CD4-positive, alpha-beta T cell treated with Interferon alpha-2 for 1 hour (primary cell): ENCODE measurements at regions not wholly inside any gene's neighbourhood (a gene's known extent, or its start where the extent isn't known, plus 50 kb on each side); places are given as distances from the start of the nearest gene placed in this dataset.

Source experiments
- DNase-seq, 2 donors: peaks; one replicate each; pipeline ENCODE4 v3.0.0-alpha.2; 2020 to 2022

- DNase-seq, result no peak
These were observed 224.2 kb downstream of the CLIC5 start for GRCh38 chr6:45791211-45792168.

DNA sequence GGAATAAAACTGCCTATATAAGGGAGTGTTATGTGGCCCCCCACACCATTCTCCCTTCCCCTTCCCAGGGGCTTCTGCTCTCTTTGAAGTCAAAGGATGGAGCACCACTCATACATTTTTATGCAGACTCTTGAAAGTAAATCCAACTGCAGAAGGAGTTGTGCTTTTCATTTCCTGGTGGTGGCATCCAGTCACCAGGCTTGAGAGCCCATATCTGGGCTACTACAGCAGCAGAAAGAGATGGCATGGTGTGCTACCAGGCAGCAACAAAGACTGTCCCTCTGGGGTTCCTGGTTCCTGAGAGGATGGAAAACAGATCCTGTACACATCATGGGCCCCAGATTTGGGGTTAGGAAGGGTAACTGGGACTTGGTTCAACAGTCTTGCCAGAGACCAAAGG is 226.4 kb downstream of the CLIC5 start:
- DNase-seq, result no peak

DNA sequence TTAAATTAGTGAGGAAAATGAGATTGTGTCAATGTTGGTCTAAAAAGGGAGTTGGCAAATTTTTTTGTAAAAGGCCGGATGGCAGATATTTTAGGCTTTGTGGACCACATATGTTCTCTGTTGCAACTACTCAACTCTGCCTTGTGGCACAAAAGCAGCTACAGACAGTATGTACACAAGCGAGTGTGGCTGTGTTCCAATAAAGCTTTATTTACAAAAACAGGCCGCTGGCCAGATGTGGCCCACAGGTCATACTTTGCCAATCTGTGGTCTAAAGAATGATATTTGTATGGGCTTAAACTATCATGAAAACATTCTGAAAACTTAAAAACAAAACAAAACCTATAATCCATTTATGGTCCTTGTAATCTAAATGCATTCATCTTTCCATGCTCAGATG is 228.3 kb downstream of the CLIC5 start:
- DNase-seq, result no peak

DNA sequence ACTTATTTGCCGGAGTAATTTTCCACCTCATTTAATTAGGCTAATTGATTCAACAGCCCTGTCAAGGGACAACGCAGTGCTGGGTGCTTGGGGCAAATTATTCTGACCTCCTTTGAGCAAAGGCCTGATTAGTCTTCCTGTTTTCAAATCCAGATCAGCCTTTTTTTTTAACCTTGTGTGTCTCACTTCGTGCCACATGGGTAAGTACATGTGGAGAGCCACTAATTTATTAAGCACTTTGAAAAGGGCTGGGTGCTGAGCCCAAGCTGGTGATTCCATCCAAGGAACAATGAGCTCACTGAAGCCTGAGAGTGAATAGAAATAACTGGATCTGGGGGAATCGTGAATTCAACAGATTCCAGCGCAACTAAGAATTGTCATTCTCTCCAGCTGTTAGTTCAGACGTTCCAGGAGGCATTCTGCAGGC is 229.3 kb downstream of the CLIC5 start:
- DNase-seq, result no peak

DNA sequence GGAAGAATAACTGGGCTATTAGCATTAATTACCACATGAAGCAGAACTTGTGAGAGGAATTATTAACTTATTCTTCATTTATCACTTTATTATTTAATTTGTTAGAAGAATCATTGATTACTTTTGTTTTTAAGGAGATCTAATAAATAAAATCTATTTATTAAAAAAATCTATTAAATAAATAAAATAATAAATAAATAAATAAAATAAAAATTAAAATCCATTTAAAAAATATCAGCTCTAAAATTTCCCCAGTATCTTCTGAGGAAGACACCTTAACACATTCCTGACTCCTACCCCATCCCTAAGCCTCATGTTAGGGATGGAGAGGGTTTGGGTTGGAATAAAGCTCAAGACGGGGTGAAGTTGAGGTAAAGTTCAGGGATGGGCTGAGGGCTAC is 231.4 kb downstream of the CLIC5 start:
- no peak for DNase-seq

- no peak for DNase-seq
These were observed 231.9 kb downstream of the CLIC5 start for GRCh38 chr6:45783716-45784115.

GRCh38 chr6:45781890-45782289 is 233.8 kb downstream of the CLIC5 start:
- no peak for DNase-seq

DNA sequence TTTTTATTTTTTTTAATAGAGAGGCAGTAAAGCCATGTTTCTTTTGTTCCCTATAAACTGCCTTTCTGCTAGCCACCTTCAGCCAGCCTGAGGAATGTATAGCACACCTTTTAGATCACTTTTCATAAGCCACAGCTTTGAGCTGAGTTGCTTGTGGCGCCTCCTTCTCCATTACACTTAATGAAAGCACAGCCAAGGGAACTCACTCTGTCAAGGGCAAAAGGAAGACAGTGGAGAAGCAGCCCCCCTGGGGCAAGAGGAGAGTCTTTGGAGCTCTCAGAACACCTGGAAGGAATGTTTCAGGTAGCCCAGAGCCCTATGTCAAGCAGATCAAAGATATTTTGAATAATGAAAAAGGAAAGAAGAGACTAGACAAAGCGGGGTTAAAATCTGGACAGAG is 235.1 kb downstream of the CLIC5 start:
- DNase-seq, result no peak

DNA sequence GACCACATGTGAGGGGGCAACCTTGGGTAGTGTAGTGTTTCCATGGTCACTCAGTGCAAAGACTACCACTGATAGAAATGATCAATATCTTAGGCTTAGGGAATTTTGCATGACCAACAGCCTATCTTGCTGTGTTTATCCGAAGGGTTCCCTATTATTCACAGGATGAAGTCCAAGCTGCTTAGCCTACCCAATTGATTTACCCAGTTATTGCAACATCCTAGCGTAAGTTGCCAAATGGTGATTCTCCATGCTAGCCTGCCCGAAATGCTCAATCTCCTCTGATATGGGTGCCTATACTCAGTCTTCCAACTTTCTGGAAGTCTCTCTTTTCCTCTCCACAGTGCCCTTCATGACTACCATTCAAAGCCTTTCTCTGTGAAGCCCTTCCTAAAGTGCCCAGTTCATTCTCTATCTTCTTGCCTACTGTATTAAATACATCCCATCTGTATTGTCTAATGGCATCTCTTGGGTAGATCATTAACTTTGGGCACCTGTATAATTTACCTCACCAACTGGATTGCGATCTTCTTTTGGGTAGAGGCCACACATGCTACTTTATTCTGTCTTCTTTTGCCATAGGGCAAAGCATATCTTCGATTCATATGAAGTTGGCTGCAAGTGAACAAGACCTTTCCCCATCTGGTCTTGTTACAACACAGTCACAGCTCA is 240.5 kb downstream of the CLIC5 start:
- no peak for DNase-seq

- DNase-seq, result no peak
These were observed 241.8 kb downstream of the CLIC5 start for GRCh38 chr6:45773906-45774305.

DNA sequence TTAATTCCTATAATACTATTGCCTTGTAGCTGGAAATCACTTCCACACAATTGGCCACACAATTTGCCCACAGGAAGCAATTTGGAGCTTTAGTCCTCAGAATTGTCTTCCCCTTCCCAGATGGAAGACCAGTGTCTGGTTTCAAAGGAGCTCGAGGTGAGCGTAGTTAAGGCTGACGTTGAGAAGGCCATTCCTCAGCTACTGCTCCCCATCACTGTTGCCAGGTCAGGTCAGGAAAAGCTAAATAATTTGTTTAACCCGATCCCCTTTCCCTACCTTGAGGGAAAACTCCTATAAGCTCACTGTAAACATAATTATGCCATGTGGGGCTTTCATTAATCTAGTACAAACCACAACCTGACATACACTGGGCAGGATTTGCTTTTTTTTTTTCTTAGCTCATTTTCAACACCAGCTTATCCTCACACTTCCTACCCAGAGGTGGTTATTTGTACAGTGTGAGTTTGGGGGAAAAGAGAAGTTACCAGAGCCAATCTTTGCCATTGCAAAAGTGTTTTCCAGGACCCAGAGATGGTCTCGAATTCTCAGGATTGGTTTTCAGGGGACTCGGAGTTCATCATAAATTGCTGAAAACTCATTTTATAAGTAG is 242.7 kb downstream of the CLIC5 start:
- no peak for DNase-seq

DNA sequence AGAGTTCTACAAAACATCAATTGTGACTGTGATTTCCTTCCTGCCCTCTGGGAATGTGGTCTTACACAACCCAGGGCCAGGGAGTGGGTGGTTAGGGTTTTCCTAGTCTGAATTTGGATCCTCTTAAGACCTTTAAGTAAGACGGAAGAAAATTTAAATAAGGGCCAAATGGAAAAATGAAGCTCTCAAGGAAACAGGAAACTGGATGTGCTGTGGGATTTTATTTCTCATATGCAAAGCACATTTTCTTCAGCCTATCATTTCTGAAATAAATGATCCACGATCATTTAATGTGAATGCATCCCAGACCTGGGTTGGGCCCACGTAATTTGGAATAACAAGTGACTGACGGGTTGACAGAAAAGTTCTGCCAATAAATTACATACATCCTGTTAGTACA is 243.6 kb downstream of the CLIC5 start:
- no peak for DNase-seq

DNA sequence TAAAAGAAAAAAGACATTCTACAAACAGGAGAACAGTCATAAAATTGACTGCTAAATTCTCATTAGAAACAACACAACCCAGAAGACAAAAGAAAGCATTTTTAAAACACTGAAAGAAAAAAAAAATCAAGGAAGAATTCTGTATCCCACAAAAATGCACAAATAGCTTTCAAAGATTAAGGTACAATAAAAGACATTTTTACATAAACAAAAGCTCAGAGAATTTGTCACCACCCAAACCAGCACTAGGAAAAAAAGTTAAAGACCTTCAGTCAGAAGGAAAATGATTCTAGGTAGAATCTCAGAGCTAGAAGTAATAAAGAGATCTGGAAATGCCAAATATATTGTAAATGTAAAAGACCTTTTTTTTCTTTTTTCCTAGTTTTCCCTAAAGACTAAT is 252.4 kb downstream of the CLIC5 start:
- no peak for DNase-seq

GRCh38 chr6:45759472-45759810 is 256.2 kb downstream of the CLIC5 start:
- no peak for DNase-seq

GRCh38 chr6:45758787-45759471 is 256.7 kb downstream of the CLIC5 start:
- no peak for DNase-seq

DNA sequence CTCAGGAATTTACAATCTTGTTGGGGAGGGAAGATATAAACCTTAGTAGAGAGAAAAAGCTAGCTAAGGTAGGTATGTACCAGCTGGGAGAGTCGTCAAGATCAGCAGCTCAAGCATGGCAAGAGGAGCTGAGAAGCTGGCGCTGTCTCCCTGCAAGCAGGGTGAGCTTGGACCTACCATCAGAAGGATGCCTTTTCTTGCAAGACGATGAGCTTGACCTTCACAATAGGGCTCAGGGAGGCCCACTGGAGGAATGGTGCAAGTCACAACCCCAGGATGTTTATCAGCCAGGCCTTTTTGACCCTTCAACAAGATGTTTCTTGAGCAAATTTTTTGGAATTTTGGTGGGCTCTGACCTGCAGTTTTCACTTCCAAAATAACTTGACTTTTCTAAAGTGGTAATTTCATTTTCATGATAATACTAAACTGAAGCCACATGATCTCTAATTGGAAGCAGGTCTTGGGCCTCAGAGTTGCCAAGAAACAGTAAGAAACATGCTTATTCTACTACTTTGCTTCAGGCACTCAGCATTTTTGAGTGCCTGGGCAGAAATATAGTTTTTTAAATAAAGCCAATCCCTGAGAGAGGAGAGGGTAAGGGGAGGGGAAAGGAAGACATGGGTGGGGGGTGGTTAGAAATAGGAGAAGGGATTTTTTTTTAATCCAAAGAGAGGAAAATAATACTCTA is 258.1 kb downstream of the CLIC5 start:
- DNase-seq, result no peak

GRCh38 chr6:45756606-45757005 is 259.1 kb downstream of the CLIC5 start:
- no peak for DNase-seq

- no peak for DNase-seq
These were observed 261.2 kb downstream of the CLIC5 start for GRCh38 chr6:45754432-45754831.

- no peak for DNase-seq
These were observed 269.6 kb downstream of the CLIC5 start for GRCh38 chr6:45746046-45746445.

- no peak for DNase-seq
These were observed 272.5 kb downstream of the CLIC5 start for GRCh38 chr6:45743028-45743615.

DNA sequence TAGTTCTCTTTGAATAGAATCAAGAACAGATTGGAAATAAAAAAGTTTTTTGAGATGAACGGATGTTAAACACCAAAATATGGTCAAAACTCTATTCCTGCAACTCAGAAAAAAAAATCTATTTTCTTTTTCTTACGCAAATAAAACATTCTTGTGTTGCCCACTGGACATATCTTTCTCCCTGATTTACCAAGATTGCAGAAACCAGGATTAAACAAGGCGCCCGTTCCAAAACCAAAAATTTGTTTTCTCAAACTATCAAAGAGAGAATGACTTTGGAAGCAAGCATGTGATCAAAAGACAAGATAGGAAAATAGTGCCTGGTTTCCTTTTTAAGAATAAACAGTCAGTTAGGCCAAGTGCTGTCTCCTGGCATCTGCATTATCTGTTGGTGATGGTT is 273.1 kb downstream of the CLIC5 start:
- no peak for DNase-seq

- peak; percentile 9 to 10 for DNase-seq
These were observed 274.1 kb downstream of the CLIC5 start for GRCh38 chr6:45741437-45742171.
